Spleen (tissue), 7 donors: ENCODE measurements at regions not wholly inside any gene's neighbourhood (a gene's known extent, or its start where the extent isn't known, plus 50 kb on each side); places are given as distances from the start of the nearest gene placed in this dataset.

Experiments
- POLR2A ChIP-seq, 3 donors: fragments of 450-650 bp; IDR thresholded peaks; one replicate each; pipeline ENCODE4 v1.5.1; 2017; ENCODE audit warnings: antibody characterized with exemption in 3 of 3, mild to moderate bottlenecking in 1 of 3
- TF ChIP-seq, protein P1 (sequence below), 11 experiments: fragments of 200-600 bp in 7 of 11; fragments of 450-650 bp in 4 of 11; sonication (generic) in 4 of 11; IDR thresholded peaks in 8 of 11; conservative IDR thresholded peaks in 3 of 11; 1 replicate in 7 of 11; 2 replicates in 4 of 11; pipeline versions ENCODE4 v1.4.0 to v1.8.0; 2016 to 2021; ENCODE audit warnings: antibody characterized with exemption in 11 of 11, inconsistent platforms in 4 of 11, mild to moderate bottlenecking in 1 of 11
- donor health status: DM: no; HTN: no; CAD: no; lungs with moderate emphysema.
- donor health status: DM: no; HTN: no; CAD: no.
- donor health status: DM: no; HTN: no; CAD: no.

DNA sequence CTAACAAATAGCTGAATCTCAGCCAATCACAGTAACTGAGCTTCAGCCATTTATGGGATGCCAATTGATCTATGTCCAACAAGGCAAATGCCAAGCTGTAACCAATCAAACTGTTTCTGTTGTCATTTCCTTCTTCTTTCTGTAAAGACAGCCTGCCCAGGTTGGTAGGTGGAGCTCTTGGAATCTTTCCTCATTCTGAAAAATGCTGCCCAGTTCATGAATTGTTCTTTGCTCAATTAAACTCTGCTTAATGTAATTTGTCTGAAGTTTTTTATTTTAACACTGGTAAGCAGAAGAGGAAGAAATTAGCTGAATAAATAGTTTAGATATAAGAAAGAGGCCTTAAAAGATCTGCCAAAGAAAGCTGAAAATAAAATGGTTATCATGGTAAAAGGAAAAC lies 1235.6 kb downstream of the EFNA5 start:
- no peak for TF ChIP-seq POLR2A (IDR thresholded peaks at IDR 0.05)
- TF ChIP-seq, protein P1, sequence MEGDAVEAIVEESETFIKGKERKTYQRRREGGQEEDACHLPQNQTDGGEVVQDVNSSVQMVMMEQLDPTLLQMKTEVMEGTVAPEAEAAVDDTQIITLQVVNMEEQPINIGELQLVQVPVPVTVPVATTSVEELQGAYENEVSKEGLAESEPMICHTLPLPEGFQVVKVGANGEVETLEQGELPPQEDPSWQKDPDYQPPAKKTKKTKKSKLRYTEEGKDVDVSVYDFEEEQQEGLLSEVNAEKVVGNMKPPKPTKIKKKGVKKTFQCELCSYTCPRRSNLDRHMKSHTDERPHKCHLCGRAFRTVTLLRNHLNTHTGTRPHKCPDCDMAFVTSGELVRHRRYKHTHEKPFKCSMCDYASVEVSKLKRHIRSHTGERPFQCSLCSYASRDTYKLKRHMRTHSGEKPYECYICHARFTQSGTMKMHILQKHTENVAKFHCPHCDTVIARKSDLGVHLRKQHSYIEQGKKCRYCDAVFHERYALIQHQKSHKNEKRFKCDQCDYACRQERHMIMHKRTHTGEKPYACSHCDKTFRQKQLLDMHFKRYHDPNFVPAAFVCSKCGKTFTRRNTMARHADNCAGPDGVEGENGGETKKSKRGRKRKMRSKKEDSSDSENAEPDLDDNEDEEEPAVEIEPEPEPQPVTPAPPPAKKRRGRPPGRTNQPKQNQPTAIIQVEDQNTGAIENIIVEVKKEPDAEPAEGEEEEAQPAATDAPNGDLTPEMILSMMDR (IDR thresholded peaks at IDR 0.05 in 8 of 11, conservative IDR thresholded peaks at IDR 0.05 in 3 of 11), result no peak
